Caco-2 (cell line): ENCODE measurements at regions not wholly inside any gene's neighbourhood (a gene's known extent, or its start where the extent isn't known, plus 50 kb on each side); places are given as distances from the start of the nearest gene placed in this dataset.

ENCODE experiments used
- BruUV-seq: library from RNA; stranded (reverse); fragments of 400-500 nt; replicated peaks from 2 replicates; lab custom pipeline; 2021; lab: Mats Ljungman, UMichigan
- CTCF ChIA-PET: fragments of 300-600 bp; sonication (Branson Sonifier 250); formaldehyde crosslinking; loops from one replicate; lab custom pipeline; 2022; ENCODE audit warnings: antibody characterized with exemption; lab: Charles Lee
- POLR2A ChIA-PET: fragments of 300-600 bp; sonication (Branson Sonifier 250); formaldehyde crosslinking; loops from one replicate; lab custom pipeline; 2022; ENCODE audit warnings: antibody characterized with exemption; lab: Charles Lee
- DNase-seq, 2 experiments: peaks; one replicate each; pipeline versions ENCODE4 v3.0.0 to v3.0.0-alpha.2; 2020 to 2022
- H3K27me3 ChIP-seq: replicated peaks from 2 replicates; pipeline ENCODE4 v1.6.0; 2011; ENCODE audit warnings: low read length; ENCODE audit not compliant: control insufficient read depth, insufficient read depth
- H3K36me3 ChIP-seq: 2 replicates; pipeline ENCODE4 v1.5.1; 2011; ENCODE audit warnings: low read length; ENCODE audit not compliant: control insufficient read depth, insufficient read depth
- H3K4me1 ChIP-seq: fragments of 250-450 bp; sonication (Bioruptor Pico); 2 replicates; pipeline ENCODE4 v1.5.1; 2020; ENCODE audit warnings: mild to moderate bottlenecking
- H3K4me3 ChIP-seq: 2 replicates; pipeline ENCODE4 v1.5.1; 2011; ENCODE audit warnings: low read depth, mild to moderate bottlenecking, control low read depth, low read length
- H3K9me3 ChIP-seq: fragments of 250-450 bp; sonication (Bioruptor Pico); 2 replicates; pipeline ENCODE4 v1.5.1; 2020; ENCODE audit warnings: mild to moderate bottlenecking, moderate library complexity
- H3K27ac Mint-ChIP-seq: one replicate; pipeline ENCODE4 v1.8.0; 2022; ENCODE audit warnings: mixed read lengths; ENCODE audit not compliant: unreplicated experiment
- H3K27me3 Mint-ChIP-seq: one replicate; pipeline ENCODE4 v1.8.0; 2022; ENCODE audit warnings: mixed read lengths; ENCODE audit not compliant: insufficient read depth, unreplicated experiment
- H3K36me3 Mint-ChIP-seq: one replicate; pipeline ENCODE4 v1.8.0; 2022; ENCODE audit warnings: mild to moderate bottlenecking, mixed read lengths; ENCODE audit not compliant: insufficient read depth, unreplicated experiment
- H3K4me1 Mint-ChIP-seq: one replicate; pipeline ENCODE4 v1.8.0; 2022; ENCODE audit warnings: low read depth, mixed read lengths; ENCODE audit not compliant: unreplicated experiment
- H3K4me3 Mint-ChIP-seq: one replicate; pipeline ENCODE4 v1.8.0; 2022; ENCODE audit warnings: mild to moderate bottlenecking, moderate library complexity, mixed read lengths; ENCODE audit not compliant: unreplicated experiment
- H3K9me3 Mint-ChIP-seq: one replicate; pipeline ENCODE4 v1.8.0; 2022; ENCODE audit warnings: mixed read lengths; ENCODE audit not compliant: unreplicated experiment
- CTCF ChIP-seq, 2 experiments: fragments of 200-600 bp in 1 of 2; IDR thresholded peaks; 1 replicate in 1 of 2; 2 replicates in 1 of 2; pipeline versions ENCODE4 v1.5.1 to v1.8.0; 2011 to 2022; ENCODE audit warnings: antibody characterized with exemption in 1 of 2, control low read depth in 1 of 2, inconsistent platforms in 1 of 2, low read depth in 1 of 2, low read length in 1 of 2, mild to moderate bottlenecking in 1 of 2, moderate library complexity in 1 of 2; ENCODE audit not compliant: insufficient read depth in 1 of 2, severe bottlenecking in 1 of 2, unreplicated experiment in 1 of 2
- intact Hi-C: fragments of 100-400 bp; cut with micrococcal nuclease; formaldehyde crosslinking; loops from one replicate; pipeline ENCODE4 v1.10.0; 2022; ENCODE audit not compliant: unreplicated experiment

- ChIA-PET CTCF (no interaction called here), POLR2A (no interaction called here)
- H3K4me3 ChIP-seq = no peak overlapping the region
- no TSS peak for BruUV-seq
- H3K27ac Mint-ChIP-seq = no peak overlapping the region
- no peaks in the 10 kb centered on the region for H3K27me3 ChIP-seq
- TF ChIP-seq CTCF (IDR thresholded peaks at IDR 0.05; ENCODE audit: insufficient read depth in 1 of 2, low read depth in 1 of 2, low read length in 1 of 2, severe bottlenecking in 1 of 2, unreplicated experiment in 1 of 2) = no peak
- H3K27me3 Mint-ChIP-seq = no peaks in the 10 kb centered on the region
- H3K4me1 ChIP-seq = peaks cover 15% of the 10 kb centered on the region
- no peaks in the 10 kb centered on the region for H3K36me3 ChIP-seq
- H3K9me3 Mint-ChIP-seq = no peaks in the 10 kb centered on the region
- intact Hi-C loops = no loop called here
- H3K4me3 Mint-ChIP-seq = no peak overlapping the region
- H3K9me3 ChIP-seq = no peaks in the 10 kb centered on the region
- DNase-seq = no peak
- no peaks in the 10 kb centered on the region for H3K36me3 Mint-ChIP-seq
- H3K4me1 Mint-ChIP-seq = peaks cover 20% of the 10 kb centered on the region
Observed at GRCh38 chr15:70149667-70150404, 52.1 kb upstream of the TLE3 start.

DNA sequence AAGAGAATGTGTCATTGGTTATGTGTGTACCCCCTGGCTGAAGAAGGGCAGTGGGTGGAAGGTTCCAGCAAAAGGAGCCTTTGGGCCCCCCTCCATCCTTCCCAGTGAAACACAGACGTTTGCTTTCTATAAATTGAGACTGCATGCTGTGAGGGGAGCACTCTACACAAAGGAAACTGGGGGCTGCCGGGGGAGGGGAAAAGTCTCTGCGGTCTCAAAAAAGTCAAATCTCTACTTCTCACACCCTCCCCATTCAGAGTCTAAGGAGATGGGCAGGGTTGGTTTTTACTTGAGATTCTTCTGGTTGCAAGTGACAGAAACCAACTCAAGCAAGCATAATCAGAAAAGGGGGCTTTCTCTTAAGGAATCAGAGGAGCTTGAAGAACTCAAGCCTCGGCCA, 50.1 kb upstream of the TLE3 start:
- H3K4me3 Mint-ChIP-seq = no peak overlapping the region
- H3K36me3 ChIP-seq = no peaks in the 10 kb centered on the region
- ChIA-PET POLR2A (no interaction called here), CTCF (interaction anchor here (0.6 kb wide), 1 partner anchor 48 kb away, joined by 3 read pairs; no protein-coding TSS in a partner anchor)
- no peaks in the 10 kb centered on the region for H3K36me3 Mint-ChIP-seq
- no peaks in the 10 kb centered on the region for H3K27me3 Mint-ChIP-seq
- no TSS peak for BruUV-seq
- no peak overlapping the region for H3K4me3 ChIP-seq
- intact Hi-C loops = no loop called here
- no peak overlapping the region for H3K27ac Mint-ChIP-seq
- no peaks in the 10 kb centered on the region for H3K27me3 ChIP-seq
- no peak for DNase-seq
- no peaks in the 10 kb centered on the region for H3K9me3 ChIP-seq
- no peak for TF ChIP-seq CTCF (IDR thresholded peaks at IDR 0.05; ENCODE audit: insufficient read depth in 1 of 2, low read depth in 1 of 2, low read length in 1 of 2, severe bottlenecking in 1 of 2, unreplicated experiment in 1 of 2)
- peaks cover 2% of the 10 kb centered on the region for H3K4me1 ChIP-seq
- H3K9me3 Mint-ChIP-seq = no peaks in the 10 kb centered on the region
- peaks cover 20% of the 10 kb centered on the region for H3K4me1 Mint-ChIP-seq
